Skin of body (tissue), 1 donor: ENCODE measurements at regions not wholly inside any gene's neighbourhood (a gene's known extent, or its start where the extent isn't known, plus 50 kb on each side); places are given as distances from the start of the nearest gene placed in this dataset.

Source experiments
- DNase-seq: peaks from one replicate; lab custom pipeline; 2025; lab: John Stamatoyannopoulos, UW

DNA sequence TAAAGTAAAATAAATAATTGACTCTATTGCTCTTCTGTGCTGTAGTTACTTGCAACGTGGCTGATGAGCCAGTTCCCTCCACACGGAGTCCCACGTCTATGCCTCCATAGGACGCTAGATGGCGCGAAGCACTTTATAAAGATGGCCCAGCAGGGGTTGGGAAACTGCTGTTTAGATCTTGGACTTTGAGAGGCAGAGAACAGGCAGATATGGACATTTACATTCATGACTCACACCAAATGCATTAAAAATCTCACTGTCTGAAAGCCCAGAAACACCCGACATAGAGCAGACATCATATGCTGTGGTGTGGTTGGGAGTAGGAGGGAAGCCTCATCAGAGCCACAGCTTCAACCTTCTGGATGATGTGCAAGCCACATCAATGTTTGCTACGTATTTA is 643.1 kb upstream of the ARGLU1 start:
- peak; percentile 90 for DNase-seq

GRCh38 chr13:107210723-107211030 is 642.7 kb upstream of the ARGLU1 start:
- DNase-seq = peak; percentile 86

GRCh38 chr13:107209824-107210722 is 642.1 kb upstream of the ARGLU1 start:
- no peak for DNase-seq

DNA sequence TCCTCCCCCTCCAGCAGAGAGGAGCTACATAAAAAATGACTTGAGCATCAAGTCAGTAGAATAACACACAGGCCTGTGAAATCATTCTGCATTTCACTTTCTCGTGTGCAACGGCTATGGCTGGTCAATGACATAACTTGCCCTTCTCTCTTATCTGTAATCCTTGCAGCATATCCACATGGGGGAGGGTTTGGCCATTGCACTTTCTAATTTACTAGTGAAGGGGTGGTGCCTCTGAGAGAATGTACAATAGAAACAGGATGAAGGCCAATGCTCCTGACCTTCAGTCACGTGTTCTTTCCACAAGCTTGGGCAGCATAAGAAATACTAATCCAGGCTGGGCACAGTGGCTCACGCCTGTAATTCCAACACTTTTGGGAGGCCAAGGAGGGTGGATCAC is 641.0 kb upstream of the ARGLU1 start:
- no peak for DNase-seq

DNA sequence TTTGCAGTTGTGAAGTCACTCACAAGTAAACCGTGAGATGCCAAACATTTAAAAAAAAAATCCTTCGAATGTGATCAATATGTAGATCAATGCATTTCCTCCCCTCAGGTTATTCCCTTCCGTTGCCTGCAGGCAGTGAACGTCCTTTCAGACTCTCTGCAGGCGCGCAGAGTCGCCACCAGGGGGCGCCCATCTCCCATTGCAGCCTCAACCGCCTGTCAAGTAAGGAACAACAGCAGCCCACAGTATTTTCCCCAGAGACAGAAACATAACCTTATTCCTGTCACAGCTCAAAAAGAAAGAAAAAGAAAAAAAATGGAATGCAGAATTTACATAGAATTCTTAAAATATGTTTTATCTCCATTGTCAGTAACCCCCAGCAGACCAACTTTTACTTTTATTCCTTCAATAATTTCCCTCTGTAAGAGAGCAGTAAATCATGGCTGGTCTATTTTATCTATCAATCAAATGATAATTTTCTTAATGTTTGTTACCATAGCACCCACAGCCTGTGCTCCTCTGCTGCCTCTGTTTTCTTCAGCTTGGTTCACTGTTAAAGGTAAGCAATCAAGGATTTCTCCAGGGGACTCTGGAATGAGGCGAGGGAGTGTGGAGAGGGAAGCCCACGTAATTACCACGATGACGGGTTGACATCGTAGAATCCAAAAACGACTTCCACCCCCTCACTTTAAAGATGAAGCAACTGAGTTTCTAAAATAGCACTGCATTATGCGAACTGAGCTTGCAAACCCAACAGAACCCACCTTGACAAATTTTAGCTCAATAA is 637.6 kb upstream of the ARGLU1 start:
- peak; percentile 8 for DNase-seq

GRCh38 chr13:107203146-107203847 is 635.4 kb upstream of the ARGLU1 start:
- peak; percentile 7 for DNase-seq

- peak; percentile 88 for DNase-seq
Observed at GRCh38 chr13:107202371-107203023, 634.6 kb upstream of the ARGLU1 start.

- no peak for DNase-seq
Observed at GRCh38 chr13:107200491-107200890, 632.6 kb upstream of the ARGLU1 start.

GRCh38 chr13:107192289-107192688 is 624.4 kb upstream of the ARGLU1 start:
- DNase-seq = no peak

- no peak for DNase-seq
Observed at GRCh38 chr13:107190065-107190464, 622.1 kb upstream of the ARGLU1 start.

DNA sequence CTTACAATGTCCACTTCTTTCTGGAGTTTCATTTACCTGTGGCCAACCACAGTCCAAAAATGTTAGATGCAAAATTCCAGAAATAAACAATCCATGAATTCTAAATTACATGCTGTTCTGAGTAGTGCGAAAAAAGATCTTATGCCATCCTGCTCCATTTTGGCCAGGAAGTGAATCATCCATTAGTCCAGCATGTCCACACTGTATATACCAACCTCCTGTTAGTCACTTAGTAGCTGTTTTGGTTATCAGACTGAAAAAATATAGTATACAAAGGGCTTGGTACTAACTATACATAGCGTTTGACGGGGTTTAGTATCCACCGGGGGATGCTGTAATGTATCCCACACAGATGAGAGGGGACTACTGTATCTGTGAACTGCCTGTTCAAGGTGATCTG is 618.0 kb upstream of the ARGLU1 start:
- no peak for DNase-seq

DNA sequence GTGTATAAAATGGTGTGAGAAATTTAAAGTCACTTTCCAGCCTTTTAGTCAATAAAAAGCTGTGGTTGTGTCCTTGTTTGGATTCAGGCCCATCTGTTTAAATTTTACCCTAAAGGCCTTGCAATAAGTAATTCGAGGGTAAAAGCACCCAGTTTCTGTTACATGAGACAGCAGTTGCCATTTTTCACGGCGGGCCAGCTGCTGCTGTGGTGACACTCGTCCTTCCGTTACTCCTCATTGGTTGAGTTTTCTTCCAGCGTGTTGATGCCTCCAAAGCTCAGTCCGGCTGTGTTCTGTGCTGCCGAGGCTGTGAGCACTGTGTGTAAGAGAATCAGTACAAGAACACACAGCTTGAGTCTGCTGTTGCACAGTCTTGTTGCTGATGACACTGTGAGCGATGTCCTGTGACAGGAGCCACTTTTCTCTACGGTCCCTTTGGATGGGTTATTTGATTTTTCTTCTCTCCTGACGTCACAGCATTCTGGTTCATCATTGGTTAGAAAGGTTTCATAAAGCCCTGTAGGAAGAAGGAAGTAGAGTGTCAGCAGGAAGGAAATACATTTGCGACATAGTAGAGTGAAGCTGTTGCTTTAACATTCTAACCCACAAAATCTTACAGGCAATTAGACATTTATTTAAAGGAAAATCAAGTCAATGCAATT is 602.5 kb upstream of the ARGLU1 start:
- DNase-seq = no peak

- peak; percentile 88 for DNase-seq
Observed at GRCh38 chr13:107157271-107157670, 589.3 kb upstream of the ARGLU1 start.

- no peak for DNase-seq
Observed at GRCh38 chr13:107144432-107144831, 576.5 kb upstream of the ARGLU1 start.

DNA sequence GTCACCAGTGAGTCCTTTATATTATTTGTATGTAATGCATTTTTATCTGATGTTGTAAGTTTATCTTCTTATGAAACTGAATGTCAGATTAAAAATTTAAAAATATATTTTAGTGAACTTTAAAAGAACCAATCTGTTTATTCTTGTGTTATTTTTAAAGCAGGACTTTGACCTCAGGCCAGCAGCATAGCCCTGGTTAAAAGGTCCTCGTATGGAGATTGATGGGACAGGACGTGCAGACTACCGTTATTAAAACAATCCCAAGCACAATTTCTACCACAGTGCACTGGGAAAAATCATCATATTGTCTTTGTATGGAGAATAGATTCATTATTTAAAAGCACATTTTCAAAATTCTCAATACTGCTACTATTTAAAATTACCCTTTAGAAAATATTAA is 573.8 kb upstream of the ARGLU1 start:
- no peak for DNase-seq

DNA sequence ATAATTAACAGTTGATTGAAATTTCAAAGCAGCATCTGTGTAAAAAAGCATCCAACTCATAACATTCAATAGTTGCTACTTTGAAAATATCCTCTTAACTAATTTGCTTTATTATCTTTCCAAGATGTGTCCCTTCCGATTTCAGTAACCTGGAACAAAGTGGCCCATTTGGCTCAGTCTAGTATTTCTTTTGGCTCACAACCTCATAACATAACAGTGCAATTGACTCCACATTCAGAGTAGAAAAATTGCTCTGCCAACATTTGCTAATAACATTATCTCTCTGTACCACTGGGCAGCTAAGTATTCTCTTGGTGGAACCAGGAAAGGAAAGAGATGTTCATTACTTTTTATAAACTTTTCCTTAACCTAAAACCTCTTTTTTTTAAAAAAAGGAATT is 571.1 kb upstream of the ARGLU1 start:
- no peak for DNase-seq

- DNase-seq = no peak
Observed at GRCh38 chr13:107138486-107138885, 570.5 kb upstream of the ARGLU1 start.

GRCh38 chr13:107133950-107134349 is 566.0 kb upstream of the ARGLU1 start:
- DNase-seq = no peak

DNA sequence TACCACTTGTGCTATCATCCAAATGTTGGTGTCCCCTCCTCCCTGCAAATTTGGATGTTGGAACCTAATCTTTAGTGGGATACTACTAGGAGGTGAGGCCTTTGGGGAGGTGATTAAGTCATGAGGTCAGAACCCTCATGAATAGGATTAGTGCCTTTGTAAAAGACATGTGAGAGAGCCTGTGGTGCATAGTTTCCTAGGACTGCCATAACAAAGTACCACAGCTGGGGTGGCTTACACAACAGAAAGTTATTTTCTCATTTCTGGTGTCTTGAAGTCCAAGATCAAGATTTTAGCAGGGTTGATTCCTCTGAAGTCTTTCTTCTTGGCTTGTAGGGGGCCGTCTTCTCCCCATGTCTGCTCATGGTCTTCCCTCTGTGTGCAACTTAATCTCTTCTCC is 562.6 kb upstream of the ARGLU1 start:
- DNase-seq = no peak

DNA sequence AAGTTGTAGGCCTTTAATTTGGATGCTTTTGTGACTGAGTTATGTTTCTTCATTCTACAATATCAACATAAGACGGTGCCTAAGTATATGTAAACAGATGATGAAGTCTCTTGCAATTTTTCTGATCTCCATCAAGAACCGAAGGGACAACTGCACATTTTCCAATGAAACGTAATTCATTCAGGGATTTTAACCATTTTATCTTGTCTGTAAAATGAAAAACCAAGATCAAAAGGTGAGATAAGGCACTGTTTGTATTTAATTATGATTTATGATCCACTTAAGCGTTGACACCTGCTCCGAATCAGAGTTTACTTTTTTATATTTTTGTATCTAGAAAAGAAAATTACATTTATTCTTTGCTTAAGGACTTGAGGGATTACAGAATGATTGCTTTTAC is 556.8 kb upstream of the ARGLU1 start:
- no peak for DNase-seq

DNA sequence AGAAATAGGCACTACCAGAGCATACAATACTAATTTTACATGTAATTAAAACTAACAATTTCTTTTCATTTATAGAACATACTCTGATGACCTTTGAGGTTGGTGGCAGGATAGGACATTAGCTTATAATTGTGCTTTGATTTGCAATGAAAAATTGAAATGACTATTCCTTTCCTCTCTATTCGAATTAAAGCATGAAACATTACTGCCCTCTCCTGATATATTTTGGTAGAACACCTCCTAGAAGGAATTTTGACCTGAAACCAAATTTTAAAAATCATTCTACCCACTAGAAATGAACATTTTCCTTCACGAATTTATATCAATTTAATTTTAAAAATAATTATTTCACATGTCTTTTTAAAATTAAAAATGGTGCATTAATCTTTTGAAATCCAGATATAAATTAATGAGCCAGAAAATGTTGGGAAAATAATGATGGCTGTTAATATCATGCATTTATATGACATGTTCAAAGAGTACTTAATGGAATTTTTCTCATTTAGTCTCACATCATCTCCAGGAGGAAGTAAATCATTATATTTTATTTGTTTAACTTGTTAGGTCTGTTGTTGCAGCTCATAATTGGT is 556.3 kb upstream of the ARGLU1 start:
- DNase-seq = peak; percentile 4
